AG09309 (cell line): ENCODE measurements at regions not wholly inside any gene's neighbourhood (a gene's known extent, or its start where the extent isn't known, plus 50 kb on each side); places are given as distances from the start of the nearest gene placed in this dataset.

Experiments used
- DNase-seq: peaks from one replicate; pipeline ENCODE4 v3.0.0-alpha.2; 2010; ENCODE audit warnings: low read depth
- H3K4me3 ChIP-seq: 2 replicates; pipeline ENCODE4 v1.5.1; 2011; ENCODE audit warnings: mild to moderate bottlenecking, low read depth, low read length, moderate library complexity; ENCODE audit not compliant: control insufficient read depth
- CTCF ChIP-seq: IDR thresholded peaks from 2 replicates; pipeline ENCODE4 v1.5.1; 2011; ENCODE audit warnings: mild to moderate bottlenecking, low read depth, low read length, inconsistent platforms; ENCODE audit not compliant: insufficient read depth, control insufficient read depth; ENCODE audit errors: missing control alignments

- no peak overlapping the region for H3K4me3 ChIP-seq
- no peak for DNase-seq
- no peak for TF ChIP-seq CTCF
These were observed 115.7 kb upstream of the MTAP start for GRCh38 chr9:21686738-21687137.

- no peak for TF ChIP-seq CTCF
- H3K4me3 ChIP-seq = no peak overlapping the region
- no peak for DNase-seq
These were observed 115.1 kb upstream of the MTAP start for GRCh38 chr9:21687351-21687750.

GRCh38 chr9:21688108-21689102 is 114.0 kb upstream of the MTAP start:
- no peak overlapping the region for H3K4me3 ChIP-seq
- TF ChIP-seq CTCF = no peak
- DNase-seq = peak; percentile 70

- DNase-seq = no peak
- no peak overlapping the region for H3K4me3 ChIP-seq
- TF ChIP-seq CTCF = no peak
These were observed 112.6 kb upstream of the MTAP start for GRCh38 chr9:21689854-21690253.

- no peak for DNase-seq
- no peak for TF ChIP-seq CTCF
These were observed 111.9 kb upstream of the MTAP start for GRCh38 chr9:21690561-21690960.

GRCh38 chr9:21692390-21692789 is 110.0 kb upstream of the MTAP start:
- no peak for TF ChIP-seq CTCF
- no peak overlapping the region for H3K4me3 ChIP-seq
- no peak for DNase-seq

More at GRCh38 chr9:21690561-21690960, 111.9 kb upstream of the MTAP start:
- H3K4me3 ChIP-seq = no peak overlapping the region

GRCh38 chr9:21694424-21694823 is 108.0 kb upstream of the MTAP start:
- no peak for TF ChIP-seq CTCF

More at GRCh38 chr9:21694424-21694823, 108.0 kb upstream of the MTAP start:
- no peak overlapping the region for H3K4me3 ChIP-seq
- no peak for DNase-seq
